ENCODE measurements at regions not wholly inside any gene's neighbourhood (a gene's known extent, or its start where the extent isn't known, plus 50 kb on each side); places are given as distances from the start of the nearest gene placed in this dataset.
"Not testable (repeated sequence)": the region's sequence is repeated elsewhere in the genome, so short reads cannot be mapped to it uniquely, and the experiment has no call there.

DNA sequence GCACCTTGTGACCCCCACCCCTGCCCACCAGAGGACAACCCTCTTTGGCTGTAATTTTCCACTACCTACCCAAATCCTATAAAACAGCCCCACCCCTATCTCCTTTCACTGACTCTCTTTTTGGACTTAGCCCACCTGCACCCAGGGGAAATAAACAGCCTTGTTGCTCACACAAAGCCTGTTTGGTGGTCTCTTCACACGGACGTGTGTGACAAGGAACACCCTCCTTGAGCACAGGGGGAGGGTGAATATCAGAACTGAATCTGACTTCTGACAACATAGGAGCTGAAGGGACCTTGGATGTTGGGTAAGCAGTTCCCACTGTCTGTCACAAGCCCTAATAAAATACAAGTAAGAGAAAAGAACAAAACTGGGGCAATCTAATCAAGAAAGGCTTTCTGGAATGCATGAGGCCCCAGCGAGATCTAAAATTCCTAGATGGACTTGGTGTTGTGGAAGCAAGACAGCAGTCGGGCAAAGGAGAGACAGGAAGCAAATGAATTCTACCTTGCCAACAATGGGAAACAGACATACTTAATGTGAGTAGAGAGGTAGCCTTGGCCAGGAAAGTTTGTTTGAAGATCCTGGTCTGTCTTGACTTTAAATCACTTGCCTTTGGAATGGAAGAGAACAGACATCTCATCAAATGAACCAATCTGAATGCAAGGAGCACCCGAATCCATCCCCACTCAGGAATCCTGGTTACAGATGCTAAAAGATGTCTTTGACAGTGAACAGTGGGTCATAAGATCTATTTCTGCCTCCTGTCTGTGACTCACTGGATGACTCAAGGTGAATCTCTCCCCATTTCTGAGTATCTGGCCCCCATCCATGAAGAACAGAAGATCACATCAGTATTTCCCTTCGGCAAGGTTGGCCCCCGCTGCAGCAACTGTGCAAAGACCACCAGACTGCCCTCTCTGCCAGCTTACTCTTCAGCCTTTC is 53.3 kb downstream of the OLFML3 start:
- H3K27ac ChIP-seq = no peak overlapping the region
- TF ChIP-seq, protein P1, sequence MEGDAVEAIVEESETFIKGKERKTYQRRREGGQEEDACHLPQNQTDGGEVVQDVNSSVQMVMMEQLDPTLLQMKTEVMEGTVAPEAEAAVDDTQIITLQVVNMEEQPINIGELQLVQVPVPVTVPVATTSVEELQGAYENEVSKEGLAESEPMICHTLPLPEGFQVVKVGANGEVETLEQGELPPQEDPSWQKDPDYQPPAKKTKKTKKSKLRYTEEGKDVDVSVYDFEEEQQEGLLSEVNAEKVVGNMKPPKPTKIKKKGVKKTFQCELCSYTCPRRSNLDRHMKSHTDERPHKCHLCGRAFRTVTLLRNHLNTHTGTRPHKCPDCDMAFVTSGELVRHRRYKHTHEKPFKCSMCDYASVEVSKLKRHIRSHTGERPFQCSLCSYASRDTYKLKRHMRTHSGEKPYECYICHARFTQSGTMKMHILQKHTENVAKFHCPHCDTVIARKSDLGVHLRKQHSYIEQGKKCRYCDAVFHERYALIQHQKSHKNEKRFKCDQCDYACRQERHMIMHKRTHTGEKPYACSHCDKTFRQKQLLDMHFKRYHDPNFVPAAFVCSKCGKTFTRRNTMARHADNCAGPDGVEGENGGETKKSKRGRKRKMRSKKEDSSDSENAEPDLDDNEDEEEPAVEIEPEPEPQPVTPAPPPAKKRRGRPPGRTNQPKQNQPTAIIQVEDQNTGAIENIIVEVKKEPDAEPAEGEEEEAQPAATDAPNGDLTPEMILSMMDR (IDR thresholded peaks at IDR 0.05) = no peak
- H3K36me3 ChIP-seq = no peaks in the 10 kb centered on the region
- H3K4me3 ChIP-seq = no peak overlapping the region
- H3K27me3 ChIP-seq (replicated peaks; ENCODE audit: insufficient read depth) = no peaks in the 10 kb centered on the region
- ATAC-seq (ENCODE audit: insufficient number of reproducible peaks, low FRiP score, low read depth) (no peak), DNase-seq (ENCODE audit: low spot score) (no peak)
- H3K9me3 ChIP-seq = no peaks in the 10 kb centered on the region
- H3K4me1 ChIP-seq (ENCODE audit: control insufficient read depth in 1 of 2, low read depth in 2 of 2) = no peaks in the 10 kb centered on the region

DNA sequence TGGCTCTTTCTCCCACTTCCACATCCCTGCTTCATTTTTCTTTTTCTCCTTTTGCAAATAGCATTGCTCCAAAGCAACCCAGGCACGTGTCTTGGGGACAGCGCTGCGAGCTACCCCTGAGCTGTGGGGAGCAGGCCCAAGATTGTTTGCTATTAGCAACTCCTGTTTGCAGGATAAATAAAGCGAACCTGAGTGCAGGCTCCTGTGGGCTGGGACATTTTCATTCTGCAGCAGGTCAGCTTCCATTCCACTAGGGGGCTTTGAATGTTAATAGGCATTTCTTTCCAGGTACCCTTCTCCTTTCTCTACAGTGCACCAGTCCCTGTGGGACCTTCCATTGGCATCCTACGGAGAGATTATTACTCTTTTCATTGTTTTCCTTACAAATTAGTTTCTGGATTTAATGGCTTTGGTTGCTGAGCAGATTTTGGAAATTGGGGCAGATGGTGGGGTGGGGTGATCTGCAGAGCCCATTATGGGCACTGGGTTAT is 54.0 kb downstream of the OLFML3 start:
- TF ChIP-seq, protein P1 (IDR thresholded peaks at IDR 0.05) = peak; percentile 28

DNA sequence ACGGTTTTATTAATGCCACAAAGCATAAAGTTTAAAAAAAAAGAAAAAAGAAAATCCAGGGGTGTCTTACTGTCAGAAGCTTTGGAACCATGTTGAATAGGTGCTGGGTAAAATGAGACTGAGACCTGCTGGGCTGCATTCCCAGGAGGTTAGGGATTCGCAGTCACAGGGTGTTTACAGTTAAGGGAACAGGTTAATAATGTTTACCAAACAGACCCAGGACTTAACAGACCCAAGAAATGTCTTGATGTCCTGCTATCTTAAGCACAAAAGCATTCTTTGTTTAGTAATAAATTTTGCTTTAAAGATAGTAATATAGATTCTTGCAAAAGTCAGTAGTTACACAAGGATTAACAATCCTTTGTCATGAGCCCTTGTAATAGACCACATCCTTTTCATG is 54.7 kb downstream of the OLFML3 start:
- Histone ChIP-seq H3K27me3 (replicated peaks; ENCODE audit: insufficient read depth) (no peaks in the 10 kb centered on the region), H3K9me3 (no peaks in the 10 kb centered on the region), H3K4me1 (ENCODE audit: control insufficient read depth in 1 of 2, low read depth in 2 of 2) (no peaks in the 10 kb centered on the region), H3K4me3 (no peak overlapping the region), H3K36me3 (no peaks in the 10 kb centered on the region), H3K27ac (no peak overlapping the region)
- DNase-seq (ENCODE audit: low spot score) (no peak), ATAC-seq (ENCODE audit: insufficient number of reproducible peaks, low FRiP score, low read depth) (no peak)
- TF ChIP-seq, protein P1 (IDR thresholded peaks at IDR 0.05) = no peak

More for the DNA sequence above, 54.0 kb downstream of the OLFML3 start:
- H3K4me1 ChIP-seq (ENCODE audit: control insufficient read depth in 1 of 2, low read depth in 2 of 2) = no peaks in the 10 kb centered on the region
- H3K4me3 ChIP-seq = no peak overlapping the region
- H3K9me3 ChIP-seq = no peaks in the 10 kb centered on the region
- no peaks in the 10 kb centered on the region for H3K27me3 ChIP-seq (replicated peaks; ENCODE audit: insufficient read depth)
- no peak overlapping the region for H3K27ac ChIP-seq
- ATAC-seq (ENCODE audit: insufficient number of reproducible peaks, low FRiP score, low read depth) (no peak), DNase-seq (ENCODE audit: low spot score) (no peak)
- no peaks in the 10 kb centered on the region for H3K36me3 ChIP-seq

DNA sequence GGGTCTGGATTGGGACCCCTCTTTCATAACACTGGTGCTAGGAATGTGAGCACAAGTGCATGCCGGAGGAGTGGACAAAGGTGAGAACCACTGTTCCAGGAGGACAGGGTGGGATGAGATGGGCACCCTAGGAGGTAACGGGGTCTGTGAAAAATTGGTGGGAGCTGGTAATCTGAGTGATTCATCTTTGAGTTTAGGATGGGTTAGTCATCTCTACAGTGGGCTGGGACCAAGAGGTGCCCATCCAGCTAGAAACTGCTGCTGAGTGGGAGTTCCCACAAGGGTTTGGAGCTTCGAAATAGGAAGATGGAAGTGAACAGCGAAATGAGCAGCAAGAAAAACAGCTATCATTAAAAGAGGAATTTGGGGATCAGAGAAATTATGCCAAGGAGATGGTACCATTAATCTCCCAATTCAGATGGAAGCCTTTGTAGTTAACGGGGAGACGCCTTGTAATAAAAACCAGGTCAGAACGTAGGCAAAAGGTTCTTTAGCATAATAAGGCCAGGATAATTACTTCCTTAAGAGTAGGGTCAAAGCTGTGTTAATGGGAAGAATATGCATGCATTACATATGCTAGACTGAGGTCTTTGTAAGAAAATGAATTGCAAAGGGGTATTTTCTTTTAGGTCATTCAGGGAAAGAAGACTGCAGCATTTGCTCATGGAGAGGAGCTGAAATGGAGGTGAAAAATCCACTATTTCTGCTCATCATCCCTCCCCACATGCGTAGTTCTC is 55.5 kb downstream of the OLFML3 start:
- Histone ChIP-seq H3K27ac (no peak overlapping the region), H3K4me3 (no peak overlapping the region), H3K27me3 (replicated peaks; ENCODE audit: insufficient read depth) (no peaks in the 10 kb centered on the region), H3K36me3 (no peaks in the 10 kb centered on the region), H3K9me3 (no peaks in the 10 kb centered on the region), H3K4me1 (ENCODE audit: control insufficient read depth in 1 of 2, low read depth in 2 of 2) (no peaks in the 10 kb centered on the region)
- no peak for ATAC-seq (ENCODE audit: insufficient number of reproducible peaks, low FRiP score, low read depth)
- TF ChIP-seq, protein P1 (IDR thresholded peaks at IDR 0.05) = no peak
- no peak for DNase-seq (ENCODE audit: low spot score)

DNA sequence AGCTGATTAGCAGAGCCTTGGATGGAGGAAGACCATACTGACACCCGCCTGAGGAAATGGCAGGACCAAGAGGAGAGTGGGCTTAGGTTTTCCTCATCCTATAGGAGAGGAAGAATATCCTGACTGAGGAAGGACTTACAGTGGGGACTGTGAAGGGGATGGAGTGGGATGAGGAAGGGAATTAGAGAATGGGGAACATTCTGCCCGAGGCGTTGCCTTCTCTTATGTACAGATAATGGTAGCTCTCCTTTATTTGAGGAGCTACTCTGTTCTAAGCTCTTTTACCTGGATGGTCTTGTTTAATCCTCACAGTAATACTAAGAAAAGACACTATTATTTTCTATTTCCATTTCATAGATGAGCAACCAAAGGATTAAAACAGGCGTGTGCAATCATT is 56.0 kb downstream of the OLFML3 start:
- no peaks in the 10 kb centered on the region for H3K27me3 ChIP-seq (replicated peaks; ENCODE audit: insufficient read depth)
- no peak overlapping the region for H3K4me3 ChIP-seq
- no peaks in the 10 kb centered on the region for H3K9me3 ChIP-seq
- ATAC-seq (ENCODE audit: insufficient number of reproducible peaks, low FRiP score, low read depth) (no peak), DNase-seq (ENCODE audit: low spot score) (no peak)
- H3K36me3 ChIP-seq = no peaks in the 10 kb centered on the region
- no peak overlapping the region for H3K27ac ChIP-seq
- TF ChIP-seq, protein P1 (IDR thresholded peaks at IDR 0.05) = no peak
- H3K4me1 ChIP-seq (ENCODE audit: control insufficient read depth in 1 of 2, low read depth in 2 of 2) = no peaks in the 10 kb centered on the region

DNA sequence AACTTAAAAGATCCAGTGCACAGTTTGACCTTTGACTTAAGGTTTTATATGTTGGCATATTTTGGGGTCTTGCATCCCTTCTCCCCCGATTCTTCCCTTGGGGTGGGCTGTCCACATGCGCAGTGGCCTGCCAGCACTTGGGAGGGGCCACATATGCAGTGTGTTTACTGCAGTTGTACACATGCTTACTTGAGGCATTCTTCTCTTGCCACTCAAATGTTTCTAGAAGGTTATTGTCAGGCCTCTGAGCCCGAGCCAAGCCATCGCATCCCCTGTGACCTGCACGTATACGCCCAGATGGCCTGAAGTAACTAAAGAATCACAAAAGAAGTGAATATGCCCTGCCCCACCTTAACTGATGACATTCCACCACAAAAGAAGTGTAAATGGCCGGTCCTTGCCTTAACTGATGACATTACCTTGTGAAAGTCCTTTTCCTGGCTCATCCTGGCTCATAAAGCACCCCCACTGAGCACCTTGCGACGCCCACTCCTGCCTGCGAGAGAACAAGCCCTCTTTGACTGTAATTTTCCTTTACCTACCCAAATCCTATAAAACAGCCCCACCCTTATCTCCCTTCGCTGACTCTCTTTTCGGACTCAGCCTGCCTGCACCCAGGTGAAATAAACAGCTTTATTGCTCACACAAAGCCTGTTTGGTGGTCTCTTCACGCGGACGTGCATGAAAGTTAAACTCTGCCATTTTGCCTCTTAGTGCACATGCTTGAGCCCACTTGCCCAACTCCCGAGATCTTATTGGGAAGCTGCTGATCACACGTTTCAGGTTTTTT is 57.8 kb downstream of the OLFML3 start:
- H3K4me3 ChIP-seq; H3K27ac ChIP-seq; H3K4me1 ChIP-seq (ENCODE audit: control insufficient read depth in 1 of 2, low read depth in 2 of 2); ATAC-seq (ENCODE audit: insufficient number of reproducible peaks, low FRiP score, low read depth); DNase-seq (ENCODE audit: low spot score); H3K36me3 ChIP-seq; H3K27me3 ChIP-seq (replicated peaks; ENCODE audit: insufficient read depth); H3K9me3 ChIP-seq: not testable (repeated sequence)
